GM19397 (cell line): ENCODE measurements at regions not wholly inside any gene's neighbourhood (a gene's known extent, or its start where the extent isn't known, plus 50 kb on each side); places are given as distances from the start of the nearest gene placed in this dataset.

Source experiments
- ATAC-seq: cut with Tn5 transposase; IDR thresholded peaks from one replicate; pipeline ENCODE4 v1.9.1; 2021; ENCODE audit warnings: mild to moderate bottlenecking, moderate library complexity; ENCODE audit not compliant: unreplicated experiment

DNA sequence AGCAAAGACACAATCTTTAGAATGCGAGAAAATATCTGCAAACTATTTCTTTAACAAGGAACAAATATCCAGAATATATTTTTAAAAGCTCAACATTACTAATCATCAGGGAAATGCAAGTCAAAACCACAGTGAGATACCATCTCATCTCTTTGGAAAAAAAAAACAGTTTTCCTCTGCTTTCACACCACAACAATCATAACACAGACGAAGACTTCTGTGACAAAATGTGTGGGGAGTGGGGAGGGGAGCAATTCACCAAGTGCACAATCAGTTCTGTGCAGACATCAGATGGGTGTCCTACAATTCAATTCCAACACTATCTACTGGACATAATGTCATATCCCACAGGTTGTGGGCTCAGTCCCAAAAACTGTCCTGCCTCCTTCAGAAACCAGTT, 293.2 kb upstream of the SLC7A11 start:
- no peak for ATAC-seq

DNA sequence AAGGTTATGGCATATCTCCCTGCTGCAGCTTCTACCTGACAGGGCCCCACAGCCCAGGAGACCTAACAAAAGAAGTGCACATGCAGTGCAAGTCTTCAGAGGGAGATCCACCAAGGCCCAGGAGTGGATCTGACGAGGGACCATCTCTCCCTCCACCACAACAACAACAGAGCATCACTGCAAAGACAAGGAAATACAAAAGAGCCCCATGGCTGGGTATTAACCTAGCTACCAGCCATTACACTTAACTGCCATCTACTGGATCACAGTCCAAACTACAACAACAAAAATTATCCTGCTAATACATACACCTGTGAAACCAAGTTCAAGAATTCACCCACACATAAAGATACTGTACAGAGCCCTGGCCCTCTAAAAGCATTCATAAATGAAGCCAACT, 280.2 kb upstream of the SLC7A11 start:
- ATAC-seq = no peak

DNA sequence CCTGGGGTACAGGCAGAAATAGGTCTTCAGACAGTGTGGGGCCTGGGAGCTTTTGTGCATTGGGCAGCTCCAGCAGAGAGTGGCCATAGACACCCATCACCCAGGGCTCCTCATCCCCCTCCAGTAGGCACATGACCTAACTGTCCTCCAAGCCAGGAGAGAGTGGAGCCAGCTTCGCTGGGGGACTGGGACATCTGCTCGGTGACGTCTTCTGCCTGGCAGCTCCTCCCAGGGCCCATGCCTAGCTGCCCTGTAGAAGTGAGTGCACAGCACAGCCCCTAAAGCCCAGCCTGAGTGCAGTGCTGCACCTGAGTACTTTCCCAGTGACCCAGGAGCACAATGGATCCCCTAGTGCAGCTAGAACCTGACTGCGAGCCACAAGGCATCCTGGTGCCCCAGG, 279.7 kb upstream of the SLC7A11 start:
- no peak for ATAC-seq

DNA sequence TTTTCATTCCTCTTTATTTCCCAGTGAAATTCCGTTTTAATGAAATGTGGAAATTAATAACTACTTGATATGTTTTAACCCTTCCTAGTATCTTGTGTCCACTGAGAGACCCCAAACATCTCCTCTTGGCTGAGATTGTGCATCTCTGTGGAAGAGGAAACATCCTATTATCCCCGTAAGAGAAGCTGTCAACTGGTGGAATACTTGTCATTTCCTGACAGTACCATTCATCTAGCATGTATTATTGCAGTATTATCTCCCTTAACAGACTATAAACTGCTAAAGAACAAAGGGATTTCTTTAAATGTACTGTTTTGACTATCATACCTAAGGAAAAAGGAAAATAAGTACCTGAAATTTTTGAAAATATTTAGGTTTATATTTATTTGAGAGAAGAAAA, 277.3 kb upstream of the SLC7A11 start:
- ATAC-seq = no peak

DNA sequence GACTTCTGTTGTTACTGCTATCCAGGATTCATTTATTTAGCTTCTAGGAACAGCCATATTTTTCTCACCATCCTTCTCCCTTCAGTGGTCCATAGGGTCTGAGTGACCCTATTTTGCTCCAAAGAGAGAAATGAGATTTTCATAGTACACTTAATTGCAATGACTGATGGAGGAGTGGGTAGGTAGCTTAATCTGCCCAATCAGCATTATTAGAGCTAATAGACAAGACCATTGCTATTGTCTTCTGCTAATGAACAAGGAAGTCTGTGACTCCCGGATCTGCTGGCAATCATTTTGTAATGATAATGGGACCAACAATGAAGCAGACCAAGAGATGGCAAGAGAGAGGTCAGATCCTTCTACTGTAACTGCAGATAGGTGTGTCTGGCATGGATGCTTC, 271.4 kb upstream of the SLC7A11 start:
- no peak for ATAC-seq

DNA sequence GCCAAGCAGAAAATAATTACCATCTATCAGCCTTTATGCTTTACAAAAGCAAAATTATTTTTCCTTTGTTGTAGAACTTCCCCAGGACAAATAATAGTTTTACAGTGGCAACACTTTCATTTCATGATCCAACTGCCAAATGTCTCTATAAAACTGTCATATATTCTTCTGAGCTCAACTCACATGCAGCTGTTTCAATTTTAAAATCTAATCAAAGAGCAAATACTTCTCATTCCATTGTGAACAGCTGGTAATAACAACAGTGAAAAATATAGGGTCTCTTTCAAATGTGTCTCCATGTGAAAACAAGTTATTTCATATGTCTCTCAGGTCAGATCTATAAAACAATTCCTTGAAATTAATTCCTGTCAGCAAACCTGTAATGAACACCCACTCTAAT, 270.6 kb upstream of the SLC7A11 start:
- no peak for ATAC-seq

DNA sequence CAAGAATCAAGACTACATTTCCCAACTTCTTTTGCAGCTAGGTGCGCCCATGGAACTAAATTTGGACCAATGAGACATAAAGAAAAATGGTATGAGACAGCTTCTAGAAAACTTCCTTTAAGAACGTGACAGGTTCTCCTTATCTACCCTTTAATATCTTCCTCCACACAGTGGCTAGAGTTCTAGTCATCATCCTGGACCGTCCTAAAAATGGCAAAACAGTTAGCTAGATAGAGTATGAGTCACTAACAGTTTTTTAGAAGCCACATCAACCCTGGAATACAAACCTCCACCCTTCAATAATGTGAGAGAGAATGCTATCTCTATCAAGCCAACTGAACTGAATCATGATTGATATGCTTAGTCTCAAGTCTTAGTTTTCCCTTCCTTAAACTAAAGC, 267.9 kb upstream of the SLC7A11 start:
- ATAC-seq = no peak

DNA sequence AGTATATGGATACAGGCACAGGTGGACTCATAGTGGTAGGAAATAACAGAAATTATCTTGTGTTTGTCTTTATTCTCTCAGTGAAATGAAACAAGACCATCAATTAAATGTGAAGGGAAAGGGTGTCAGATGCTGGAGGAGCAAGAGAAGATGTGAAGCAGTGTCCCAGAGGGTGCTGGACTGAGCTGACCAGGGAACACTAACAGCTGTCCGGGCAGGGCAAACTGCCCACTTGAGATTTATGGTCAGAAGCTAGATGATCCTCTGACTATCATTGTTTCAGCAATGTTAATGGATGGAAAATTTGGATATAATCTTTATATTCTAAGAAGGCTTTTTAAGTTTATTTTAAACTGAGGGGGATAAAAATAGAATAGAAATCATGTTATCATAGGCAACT, 267.2 kb upstream of the SLC7A11 start:
- ATAC-seq = no peak

DNA sequence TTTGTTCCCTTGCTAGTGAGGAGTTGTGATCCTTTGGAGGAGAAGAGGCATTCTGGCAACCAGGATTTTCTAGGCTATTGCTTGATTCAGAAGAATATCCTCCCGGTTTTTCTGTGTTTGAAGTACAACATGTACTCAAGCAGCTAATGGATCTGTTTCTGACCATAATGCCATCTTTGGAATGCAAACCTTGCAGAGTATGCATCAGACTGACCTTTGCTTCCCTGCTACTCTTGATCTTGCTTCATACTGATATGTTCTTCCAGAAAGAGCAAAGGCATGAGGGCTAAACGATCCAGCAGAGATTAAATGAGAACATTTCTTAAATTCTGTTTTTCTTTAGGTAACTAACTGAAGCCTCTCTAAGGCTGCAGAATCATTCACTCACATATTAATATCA, 265.4 kb upstream of the SLC7A11 start:
- ATAC-seq = no peak

DNA sequence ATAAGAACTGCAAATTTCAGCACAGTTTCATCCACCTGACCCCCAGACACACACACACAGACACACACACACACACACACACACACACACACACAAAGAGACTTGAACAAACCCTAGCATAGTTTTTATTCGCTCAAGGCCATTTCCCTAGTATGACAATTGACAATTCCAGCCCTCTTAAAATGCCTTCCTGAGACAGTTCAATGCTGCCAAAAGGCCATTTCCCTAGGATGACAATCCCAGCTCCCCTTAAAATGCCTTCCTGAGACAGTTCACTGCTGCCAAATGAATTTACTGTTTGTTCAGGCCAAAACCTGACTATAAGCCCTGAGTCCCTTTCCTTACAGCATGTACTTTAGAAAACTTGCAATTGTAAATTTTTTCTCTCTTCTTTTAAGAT, 259.5 kb upstream of the SLC7A11 start:
- ATAC-seq = no peak

DNA sequence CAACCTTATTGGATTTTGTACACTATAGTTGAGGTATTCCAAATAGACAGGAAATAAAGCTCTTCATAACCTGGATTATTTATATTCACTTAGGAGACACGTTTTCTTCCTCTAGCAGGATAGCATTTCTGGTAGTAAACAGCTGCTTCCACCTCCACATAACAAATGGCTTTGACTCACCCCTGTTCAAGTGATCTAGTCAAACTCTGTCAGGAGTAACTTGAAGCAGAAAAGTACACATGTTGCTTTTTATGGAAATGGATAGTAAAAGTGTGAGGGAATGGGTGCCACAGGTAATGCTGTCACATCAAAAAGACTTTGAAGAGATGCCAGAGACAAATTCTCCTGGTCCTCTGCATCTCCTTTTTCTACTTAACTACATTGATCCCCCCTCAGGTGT, 258.7 kb upstream of the SLC7A11 start:
- ATAC-seq = no peak

DNA sequence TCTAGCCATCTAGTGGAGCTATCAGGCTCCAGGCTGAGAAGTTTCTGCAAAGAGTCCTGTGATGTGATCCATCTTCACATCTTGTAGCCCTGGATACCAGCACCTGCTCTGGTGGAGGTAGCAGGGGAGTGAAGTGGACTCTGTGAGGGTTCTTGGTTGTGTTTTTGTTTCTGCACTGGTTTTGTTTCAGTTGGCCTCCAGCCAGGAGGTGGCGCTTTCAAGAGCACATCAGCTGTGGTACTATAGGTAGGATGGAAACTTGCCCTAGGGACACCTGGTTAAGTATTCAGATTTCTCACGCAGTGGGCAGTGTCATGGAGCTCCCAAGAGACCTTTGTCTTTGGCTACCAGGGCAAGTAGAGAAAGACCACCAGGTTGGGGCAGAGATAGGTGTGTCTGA, 257.5 kb upstream of the SLC7A11 start:
- ATAC-seq = no peak

DNA sequence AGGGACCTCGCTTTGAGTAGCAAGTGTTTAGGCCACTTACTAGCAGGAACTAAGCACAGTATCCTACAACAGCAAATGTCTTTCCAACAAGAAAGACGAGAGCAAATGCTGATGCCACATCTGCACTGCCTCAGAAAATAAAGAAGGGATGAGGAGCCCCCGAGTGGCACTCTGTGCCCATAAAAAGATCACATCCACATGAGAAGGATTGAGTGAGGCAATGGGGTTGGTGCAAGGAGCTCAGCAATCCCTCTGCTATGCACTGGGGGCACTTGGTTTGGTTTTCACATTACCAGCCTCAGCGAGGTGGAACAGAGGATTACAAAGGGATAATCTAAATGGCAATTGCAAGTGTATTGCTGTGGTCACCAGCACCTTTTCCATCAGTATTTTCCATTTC, 252.8 kb upstream of the SLC7A11 start:
- no peak for ATAC-seq

DNA sequence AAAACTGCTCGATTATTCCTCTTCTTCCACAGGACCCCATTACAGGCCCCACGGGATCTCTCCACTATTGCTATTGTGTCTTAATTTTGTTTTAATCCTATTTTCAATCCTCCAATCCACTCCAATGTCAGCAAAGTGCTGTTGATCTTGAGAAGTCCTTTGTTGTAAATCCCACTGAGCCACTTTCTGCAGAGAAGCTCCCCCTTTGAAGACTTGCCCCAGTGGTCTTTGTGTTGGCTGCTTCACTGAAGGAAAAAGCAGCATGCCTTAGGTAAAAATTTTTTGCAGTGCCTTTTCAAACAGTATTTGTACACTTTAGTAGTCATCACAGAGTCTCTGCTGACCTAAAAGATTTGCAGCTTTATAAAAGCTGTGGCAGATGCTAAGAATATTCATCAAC, 252.0 kb upstream of the SLC7A11 start:
- ATAC-seq = no peak

DNA sequence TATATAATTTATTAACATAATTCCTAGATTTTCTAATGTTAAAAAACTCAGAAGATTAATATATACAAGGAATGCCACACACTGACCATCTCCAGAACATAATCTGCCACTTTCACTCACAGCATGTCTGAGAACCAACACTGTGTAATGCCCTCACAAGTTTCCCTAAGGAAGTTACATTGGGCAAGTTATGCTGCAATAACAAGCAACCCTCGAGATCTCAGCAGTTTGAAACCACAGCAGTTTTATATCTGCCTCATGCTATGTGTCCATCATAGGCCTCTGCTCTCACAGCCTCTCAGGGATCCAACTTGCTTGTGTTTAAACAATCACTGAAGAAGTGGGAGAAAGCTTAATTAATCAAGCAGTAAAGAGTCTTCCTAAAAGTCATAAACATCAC, 250.0 kb upstream of the SLC7A11 start:
- ATAC-seq = no peak

DNA sequence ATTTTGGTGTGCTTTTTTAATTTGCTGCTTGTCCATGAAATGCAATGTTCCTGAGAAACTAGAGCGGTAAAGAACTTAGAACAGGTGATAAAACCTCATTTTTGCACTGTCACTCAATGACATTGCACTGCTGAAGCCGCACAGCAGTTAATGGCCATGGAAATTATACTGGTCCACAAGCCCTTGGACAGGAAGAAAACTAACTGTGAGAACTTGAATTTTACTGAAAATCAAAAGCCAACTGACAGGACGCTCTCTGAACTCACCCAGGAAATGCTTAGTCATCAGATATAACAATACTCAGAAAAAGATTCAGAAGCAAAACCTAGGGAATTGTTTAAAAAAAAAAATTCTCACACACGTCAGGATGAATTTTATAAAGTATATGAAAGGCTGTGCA, 246.4 kb upstream of the SLC7A11 start:
- no peak for ATAC-seq

DNA sequence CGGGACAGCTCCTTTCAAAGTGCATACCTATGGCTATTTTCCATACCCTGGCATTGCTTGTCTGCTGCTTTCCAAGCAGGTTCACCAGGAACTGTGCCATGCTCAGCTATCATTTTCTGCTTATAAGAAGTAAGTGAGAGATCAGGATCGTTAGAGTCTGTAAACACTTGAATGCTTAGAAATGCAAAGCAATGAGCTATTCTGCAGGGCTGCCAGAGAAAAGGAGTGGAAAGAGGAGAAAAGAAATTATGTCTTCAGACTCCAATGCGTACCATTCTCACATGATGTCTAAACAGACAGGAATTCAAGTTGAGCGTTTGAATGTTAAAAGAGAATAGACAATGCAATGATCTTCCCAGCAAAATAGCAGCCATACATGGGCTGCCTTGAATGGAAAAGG, 245.5 kb upstream of the SLC7A11 start:
- ATAC-seq = no peak

DNA sequence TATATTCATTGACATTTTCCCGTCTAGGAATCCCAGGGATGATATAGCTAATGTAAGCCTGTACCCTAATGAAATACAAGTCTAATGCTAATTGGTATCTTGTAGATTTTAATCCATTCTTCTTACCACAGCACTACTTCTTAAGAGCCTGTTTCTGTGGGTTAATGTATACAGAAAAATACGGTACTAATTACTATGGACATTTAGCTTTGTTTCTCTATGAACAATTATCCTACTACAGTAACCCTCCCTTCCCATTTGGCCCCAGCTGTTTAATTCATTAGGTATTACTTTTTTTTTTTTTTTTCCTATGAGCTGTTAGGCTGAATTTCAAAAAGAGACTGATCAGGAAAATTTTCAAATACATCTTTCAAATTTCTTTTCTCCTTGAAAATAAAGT, 245.1 kb upstream of the SLC7A11 start:
- ATAC-seq = no peak

DNA sequence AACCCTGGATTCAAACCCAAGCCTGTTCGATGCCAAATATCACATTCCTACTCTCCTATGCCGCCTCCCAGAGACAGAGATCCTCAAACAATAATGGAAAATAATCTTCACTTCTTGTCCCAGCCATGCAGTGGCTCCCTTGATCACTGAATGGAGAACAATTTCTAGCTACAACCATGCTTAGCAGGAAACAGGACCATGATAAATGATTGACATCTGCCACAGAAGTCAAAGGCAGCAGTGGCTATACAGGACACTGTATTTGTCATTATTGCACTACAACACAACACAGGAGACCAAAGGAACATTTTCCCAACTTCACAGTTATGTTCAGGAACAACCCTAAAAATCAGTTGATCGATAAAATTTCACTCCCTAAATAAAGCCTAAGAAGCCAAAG, 243.3 kb upstream of the SLC7A11 start:
- ATAC-seq = no peak

DNA sequence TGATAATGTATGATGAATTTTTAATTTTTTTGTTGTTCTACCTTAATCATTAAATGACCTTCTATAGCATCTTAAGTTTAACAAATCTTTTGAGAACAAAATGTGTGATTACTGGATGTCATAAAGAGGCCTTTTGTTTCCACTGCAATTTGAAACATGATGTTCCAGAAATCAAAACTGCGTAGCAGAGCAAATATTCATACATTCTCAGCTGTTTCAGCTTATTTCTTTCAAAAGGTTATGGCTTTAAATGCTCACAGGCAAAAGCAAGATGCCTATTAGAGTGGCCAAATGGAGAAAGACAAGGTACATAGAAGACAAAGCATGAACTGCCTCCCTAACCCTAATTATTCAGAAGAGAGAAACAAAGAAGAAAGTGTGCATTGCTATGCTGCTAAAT, 233.0 kb upstream of the SLC7A11 start:
- ATAC-seq = no peak

DNA sequence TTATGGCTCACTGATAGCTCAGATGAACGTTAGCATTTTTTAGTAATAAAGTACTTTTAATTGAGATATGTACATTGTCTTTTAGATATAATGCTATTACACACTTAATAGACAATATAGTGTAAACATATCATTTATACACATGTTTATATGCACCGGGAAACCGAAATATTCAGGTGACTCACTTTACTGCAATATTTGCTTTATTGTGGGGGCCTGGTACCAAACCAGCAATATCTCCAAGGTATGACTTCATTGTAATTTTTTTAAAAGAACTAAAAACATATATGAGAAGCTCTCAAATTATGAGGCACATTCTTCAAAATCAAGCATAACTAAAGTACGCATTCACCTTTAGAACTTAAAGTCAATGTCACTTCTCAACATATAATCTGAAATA, 231.2 kb upstream of the SLC7A11 start:
- ATAC-seq = no peak

DNA sequence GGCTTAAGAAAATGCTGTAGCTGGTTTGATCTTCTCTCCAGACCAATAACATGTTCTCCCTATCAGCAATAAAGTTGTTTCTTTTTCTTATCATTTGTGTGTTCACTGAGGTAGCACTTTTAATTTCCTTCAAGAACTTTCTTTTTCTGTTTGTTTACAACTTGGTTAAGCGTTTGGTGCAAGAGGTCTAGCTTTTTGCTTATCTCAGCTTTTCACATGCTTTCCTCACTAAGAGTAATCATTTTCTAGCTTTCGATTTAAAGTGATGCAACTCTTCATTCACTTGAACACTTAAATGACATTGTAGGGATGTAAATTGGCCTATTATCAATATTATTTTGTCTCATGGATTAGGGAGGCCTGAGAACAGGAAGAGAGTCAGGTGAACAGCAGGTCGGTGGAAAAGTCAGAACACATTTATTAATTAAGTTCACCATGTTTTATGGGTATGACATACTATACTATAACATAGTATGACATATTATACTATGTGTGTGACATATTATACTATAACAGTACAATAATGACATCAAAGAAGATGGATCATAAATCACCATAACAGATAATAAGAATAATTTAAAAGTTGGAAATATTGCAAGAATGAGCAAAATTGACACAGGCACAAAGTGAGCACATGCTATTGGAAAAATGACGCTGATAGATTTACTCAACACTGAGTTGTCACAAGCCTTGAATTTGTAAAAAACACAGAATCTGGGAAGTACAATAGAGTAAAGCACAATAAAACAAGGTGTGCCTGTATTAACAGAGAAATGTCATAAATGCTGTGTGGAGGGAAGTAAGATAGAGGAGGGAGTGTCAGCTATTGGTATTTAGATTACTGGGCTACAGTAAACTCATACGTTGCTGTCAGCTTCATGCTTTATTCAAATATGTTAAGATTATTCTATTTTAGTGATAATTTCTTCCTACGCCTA, 218.6 kb upstream of the SLC7A11 start:
- ATAC-seq = no peak

DNA sequence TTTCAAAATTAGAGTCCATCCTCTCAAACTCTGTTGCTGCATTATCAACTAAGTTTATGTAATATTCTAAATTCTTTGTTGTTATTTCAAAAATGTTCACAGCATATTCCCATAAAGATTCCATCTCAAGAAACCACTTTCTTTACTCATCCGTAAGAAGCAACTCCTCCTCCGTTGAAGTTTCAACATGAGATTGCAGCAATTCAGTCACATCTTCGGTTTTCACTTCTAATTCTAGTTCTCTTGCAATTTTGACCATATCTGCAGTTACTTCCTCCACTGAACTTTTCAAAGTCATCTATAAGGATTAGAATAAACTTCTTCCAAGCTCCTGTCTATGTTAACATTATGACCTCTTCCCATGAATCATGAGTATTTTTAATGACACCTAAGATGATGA, 216.6 kb upstream of the SLC7A11 start:
- ATAC-seq = no peak
